Activated CD4-positive, CD25-positive, alpha-beta regulatory T cell treated with anti-CD3 and anti-CD28 coated beads, Interleukin-2, amount 50 U/mL, for 72 hours (primary cell): ENCODE measurements at regions not wholly inside any gene's neighbourhood (a gene's known extent, or its start where the extent isn't known, plus 50 kb on each side); places are given as distances from the start of the nearest gene placed in this dataset.
"Not testable (repeated sequence)": the region's sequence is repeated elsewhere in the genome, so short reads cannot be mapped to it uniquely, and the experiment has no call there.

Source experiments
- DNase-seq: peaks from one replicate; pipeline ENCODE4 v3.0.0; 2021

- no peak for DNase-seq
Observed at GRCh38 chr6:54440549-54440948, 132.3 kb downstream of the TINAG start.

DNA sequence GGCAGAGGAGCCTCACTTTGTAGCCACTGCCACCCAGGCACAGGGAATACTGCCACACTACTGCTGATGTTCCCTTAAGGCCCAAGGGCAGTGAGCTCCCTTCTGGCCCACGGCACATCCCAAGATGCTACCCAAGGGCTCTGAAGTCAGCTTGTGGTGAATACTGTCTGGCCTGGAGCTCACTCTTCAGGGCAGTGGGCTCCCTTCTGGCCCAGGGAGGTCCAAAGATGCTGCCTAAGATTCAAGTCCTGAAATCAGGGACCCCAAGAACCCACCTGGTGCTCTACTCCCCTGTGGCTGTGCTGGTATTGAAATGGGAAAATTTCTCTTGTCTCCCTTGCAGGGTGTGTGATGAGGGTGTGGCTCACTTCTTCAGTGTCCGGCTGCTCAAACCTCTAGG lies 132.8 kb downstream of the TINAG start:
- no peak for DNase-seq

GRCh38 chr6:54441687-54442248 lies 133.5 kb downstream of the TINAG start:
- DNase-seq = no peak

- DNase-seq = no peak
Observed at GRCh38 chr6:54445207-54445606, 137.0 kb downstream of the TINAG start.

GRCh38 chr6:54448617-54449016 lies 140.4 kb downstream of the TINAG start:
- DNase-seq = no peak

DNA sequence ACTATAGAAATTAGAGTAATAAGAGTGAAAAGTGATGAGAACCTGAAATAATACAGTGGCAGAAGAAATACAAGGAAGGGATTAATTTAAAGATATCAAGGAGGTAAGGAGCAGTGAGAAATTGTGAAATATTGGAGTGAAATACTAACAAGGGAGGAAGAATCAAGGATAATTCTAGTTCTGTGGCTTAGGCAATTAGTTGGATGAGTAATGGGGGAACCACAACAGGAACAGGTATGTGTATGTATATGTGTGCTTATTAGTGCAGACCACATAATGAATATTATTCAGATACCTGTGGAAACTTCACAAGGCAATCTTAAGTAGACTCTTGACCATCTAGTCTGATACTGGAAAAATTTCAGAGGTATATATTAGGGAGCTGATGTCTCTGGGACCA lies 143.3 kb downstream of the TINAG start:
- no peak for DNase-seq

- DNase-seq = no peak
Observed at GRCh38 chr6:54463354-54464024, 155.2 kb downstream of the TINAG start.

DNA sequence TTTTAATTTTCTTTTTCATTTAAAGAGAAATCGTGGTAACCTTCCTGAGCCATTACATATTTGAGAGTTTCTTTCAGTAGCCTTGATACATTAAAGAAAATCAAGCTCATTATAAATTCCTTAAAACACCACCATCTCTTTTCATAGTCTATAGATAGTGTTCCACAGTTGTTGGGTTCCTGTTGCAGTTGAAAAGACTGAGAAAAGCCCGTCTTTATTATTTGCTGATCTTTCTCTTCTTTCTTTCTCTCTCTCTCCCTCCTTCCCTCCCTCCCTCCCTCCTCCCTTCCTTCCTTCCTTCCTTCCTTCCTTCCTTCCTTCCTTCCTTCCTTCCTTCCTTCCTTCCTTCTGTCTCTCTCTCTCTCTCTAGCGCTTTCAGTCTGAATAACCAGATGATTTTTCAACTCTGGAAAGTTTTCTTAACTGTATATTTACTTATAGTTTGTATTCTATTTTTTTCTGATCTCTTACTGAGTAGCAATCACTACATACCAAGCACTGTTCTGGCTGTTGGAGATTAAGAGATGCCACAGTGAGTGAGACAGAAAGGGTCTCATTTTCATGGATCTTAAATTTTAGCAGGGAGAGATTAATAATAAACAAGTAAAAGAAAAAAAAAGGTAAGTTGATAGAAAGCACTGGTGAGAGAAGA lies 157.5 kb downstream of the TINAG start:
- DNase-seq = no peak

GRCh38 chr6:54467384-54467783 lies 159.1 kb downstream of the TINAG start:
- DNase-seq = no peak

GRCh38 chr6:54473328-54473727 lies 165.1 kb downstream of the TINAG start:
- DNase-seq = no peak

DNA sequence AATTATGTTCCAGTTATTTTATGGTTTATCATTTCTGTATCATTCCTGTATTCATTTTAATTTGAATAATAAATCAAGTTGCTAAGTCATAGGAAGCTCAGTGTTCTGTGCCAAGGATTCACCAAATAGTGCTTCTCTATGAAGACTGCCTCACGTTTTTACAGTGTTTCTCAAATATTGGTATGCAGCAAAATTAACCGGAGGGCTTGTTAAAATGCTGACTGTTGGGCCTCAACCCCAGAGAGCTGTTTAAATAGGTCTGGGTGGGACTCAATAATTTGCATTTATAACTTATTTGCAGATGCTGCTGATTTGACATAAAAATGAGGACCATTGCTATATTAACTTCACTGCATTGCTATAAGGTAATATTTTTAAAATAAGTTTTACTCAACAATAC lies 166.7 kb downstream of the TINAG start:
- no peak for DNase-seq

- DNase-seq = no peak
Observed at GRCh38 chr6:54481091-54481490, 172.8 kb downstream of the TINAG start.

GRCh38 chr6:54491431-54491830 lies 183.2 kb downstream of the TINAG start:
- DNase-seq = no peak

DNA sequence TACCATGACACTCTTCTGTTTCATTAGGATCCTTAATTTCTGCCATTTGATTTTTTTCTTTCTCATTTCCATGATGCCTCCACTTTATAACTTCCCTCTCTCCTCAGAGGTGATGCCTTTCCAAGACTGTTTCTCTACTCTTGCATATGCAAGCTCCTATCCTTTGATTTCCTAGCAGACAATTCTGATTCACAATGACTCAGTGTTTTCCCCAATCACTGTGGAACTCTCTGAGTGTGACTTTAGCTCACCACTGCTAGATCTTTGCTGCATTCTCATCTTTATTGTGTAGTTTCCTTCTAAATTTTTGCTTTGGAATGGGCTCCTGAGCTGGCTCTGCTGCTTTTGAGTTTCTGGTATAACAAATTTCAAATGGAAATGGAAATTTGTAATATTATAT lies 184.9 kb downstream of the TINAG start:
- no peak for DNase-seq

DNA sequence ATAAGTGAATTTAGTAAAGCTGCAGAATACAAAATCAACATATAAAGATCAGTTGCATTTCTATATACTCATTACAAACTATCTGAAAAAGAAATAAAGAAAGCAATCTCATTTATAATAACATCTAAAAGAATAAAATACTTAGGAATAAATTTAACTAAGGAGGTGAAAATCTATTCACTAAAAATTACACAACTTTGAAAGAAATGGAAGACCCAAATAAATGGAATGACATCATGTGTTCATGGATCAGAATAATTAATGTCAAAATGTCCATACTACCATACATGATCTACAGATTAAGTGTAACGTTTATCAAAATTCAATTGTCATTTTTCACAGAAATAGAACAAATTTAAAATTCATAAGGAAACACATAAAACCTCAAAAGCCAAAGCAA lies 194.9 kb downstream of the TINAG start:
- no peak for DNase-seq

DNA sequence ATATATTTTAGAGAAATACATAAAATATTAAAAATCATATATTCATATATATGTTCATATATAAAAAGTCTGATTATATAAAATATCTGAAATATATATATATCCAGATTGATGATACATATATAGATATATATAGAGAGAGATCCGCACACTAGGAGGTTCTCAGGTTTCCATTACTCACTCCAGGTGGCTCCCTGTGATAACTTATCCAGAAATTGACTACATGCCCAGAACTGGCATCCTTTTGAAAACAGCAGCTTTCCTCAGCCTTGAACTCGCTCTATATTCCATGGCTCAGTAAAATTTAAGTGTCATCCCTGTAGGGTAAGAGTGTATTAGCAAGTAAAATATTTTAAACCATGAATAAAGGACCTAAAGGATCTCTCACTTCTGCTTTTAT lies 206.8 kb downstream of the TINAG start:
- DNase-seq = no peak

DNA sequence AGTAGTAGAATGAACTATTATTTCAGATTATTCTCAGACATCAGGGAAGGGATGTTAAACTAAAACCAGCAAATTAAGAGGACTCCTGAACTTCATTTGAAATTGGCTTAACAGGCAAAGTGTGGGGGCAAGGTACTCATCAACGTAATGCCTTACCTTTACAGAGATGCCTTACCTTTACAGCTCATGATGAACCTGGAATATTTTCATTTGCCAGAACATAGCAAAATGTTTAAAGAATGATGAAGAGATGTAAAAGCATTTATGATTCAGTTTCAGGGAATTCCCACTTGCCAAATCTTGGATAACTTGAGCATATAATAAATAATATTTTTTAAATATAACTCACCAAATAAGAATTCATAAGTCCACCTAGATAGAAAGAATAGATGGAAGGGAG lies 207.5 kb downstream of the TINAG start:
- DNase-seq = no peak

DNA sequence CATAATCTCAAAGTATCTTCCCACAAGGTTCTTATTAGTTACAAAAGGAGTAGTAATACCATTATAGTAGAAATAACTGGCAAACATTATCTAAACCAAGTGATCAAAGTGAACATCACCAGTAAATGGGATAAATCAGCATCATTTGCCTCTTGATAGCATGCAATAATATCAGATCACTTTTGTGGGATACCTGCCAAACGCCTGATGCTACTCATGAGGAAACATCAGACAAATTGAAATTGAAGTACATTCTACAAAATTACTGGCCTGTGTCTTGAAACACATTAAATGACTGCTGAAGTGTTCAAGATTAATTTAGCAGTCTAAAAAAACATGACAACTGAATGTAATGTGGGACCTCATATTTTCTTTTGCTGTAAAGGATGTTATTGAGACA lies 208.1 kb downstream of the TINAG start:
- DNase-seq = no peak

DNA sequence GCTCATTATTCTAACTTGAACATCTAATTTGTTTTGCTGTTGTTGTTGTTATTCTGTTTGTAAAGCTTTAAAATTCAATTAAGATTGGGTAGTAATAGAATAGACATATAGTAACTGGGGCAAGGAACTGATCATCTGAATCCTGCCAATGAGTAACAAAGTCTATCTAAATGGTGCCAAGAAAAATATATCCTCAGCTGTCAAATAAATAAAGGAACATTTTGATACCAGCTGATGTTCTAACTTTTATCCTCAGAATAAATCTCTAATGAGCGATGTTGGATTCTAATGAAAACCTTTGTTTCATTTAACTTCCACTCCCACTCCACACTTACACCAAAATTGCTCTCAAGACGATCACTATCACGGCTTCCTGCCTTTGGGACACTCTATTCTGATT lies 210.9 kb downstream of the TINAG start:
- no peak for DNase-seq

DNA sequence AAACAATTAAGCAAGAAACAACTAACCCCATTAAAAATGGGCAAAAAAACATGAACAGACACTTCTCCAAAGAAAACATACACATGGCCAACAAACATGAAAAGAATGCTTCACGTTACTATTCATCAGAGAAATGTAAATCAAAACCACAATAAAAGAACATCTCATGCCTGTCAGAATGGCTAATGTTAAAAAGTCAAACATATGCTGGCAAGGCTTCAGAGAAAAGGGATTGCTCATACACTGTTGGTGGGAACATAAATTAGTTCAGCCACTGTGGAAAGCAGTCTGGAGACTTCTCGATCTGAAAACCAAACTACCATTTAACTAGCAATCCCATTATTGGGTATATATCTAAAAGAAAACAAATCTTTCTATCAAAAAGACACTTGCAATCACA lies 217.5 kb downstream of the TINAG start:
- DNase-seq = no peak

- no peak for DNase-seq
Observed at GRCh38 chr6:54533567-54533966, 225.3 kb downstream of the TINAG start.

GRCh38 chr6:54535568-54535967 lies 227.3 kb downstream of the TINAG start:
- DNase-seq = no peak

DNA sequence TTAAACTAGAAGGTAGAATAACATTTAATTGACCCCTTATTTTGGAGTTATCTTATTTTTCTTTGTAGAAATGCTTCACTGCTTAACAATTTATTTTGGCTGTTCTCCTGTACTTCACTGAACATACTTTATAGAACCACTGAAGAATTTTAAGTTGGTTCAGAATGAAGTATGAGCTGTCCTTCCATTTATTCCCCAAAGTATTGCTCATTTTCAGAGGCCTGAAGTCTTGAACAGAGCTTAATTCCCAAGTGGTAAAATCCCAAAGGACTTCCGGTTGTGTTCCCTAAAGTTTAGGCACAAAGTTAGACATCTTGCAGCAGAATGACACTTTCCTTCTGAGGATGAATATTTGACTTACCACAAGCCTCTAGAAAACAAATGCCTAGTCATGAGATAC lies 233.3 kb downstream of the TINAG start:
- DNase-seq = no peak

- no peak for DNase-seq
Observed at GRCh38 chr6:54559136-54559535, 250.9 kb downstream of the TINAG start.

- DNase-seq = not testable (repeated sequence)
Observed at GRCh38 chr6:54564188-54564587, 255.9 kb downstream of the TINAG start.
